ENCODE measurements at regions not wholly inside any gene's neighbourhood (a gene's known extent, or its start where the extent isn't known, plus 50 kb on each side); places are given as distances from the start of the nearest gene placed in this dataset.

- H3K79me2 ChIP-seq (ENCODE audit: control insufficient read depth in 1 of 2, insufficient read depth in 2 of 2, low read length in 2 of 2) = peaks cover 0 to 38% of the 10 kb centered on the region in 2 experiments; a peak in 3 of 4 replicates
- peaks cover 4% of the 10 kb centered on the region in 2 experiments for H4K20me1 ChIP-seq (replicated peaks in 1 of 2; ENCODE audit: control insufficient read depth in 1 of 2, insufficient read depth in 2 of 2, low read length in 2 of 2)
- peaks cover 55 to 88% (median 73%) of the 10 kb centered on the region in 4 experiments for H3K36me3 ChIP-seq (ENCODE audit: control insufficient read depth in 2 of 4, insufficient read depth in 4 of 4, low read length in 3 of 4)
- H2BK15ac ChIP-seq (ENCODE audit: low read length) = no peak overlapping the region
- H3K4ac ChIP-seq (replicated peaks; ENCODE audit: insufficient read length, low read depth, low read length) = no peak overlapping the region
- H4K5ac ChIP-seq (ENCODE audit: insufficient read length, low read depth, low read length) = no peak overlapping the region
- no peaks in the 10 kb centered on the region for H3K23me2 ChIP-seq (ENCODE audit: low read depth, low read length)
- H3K23ac ChIP-seq (ENCODE audit: insufficient read length) = no peak overlapping the region
- no peaks in the 10 kb centered on the region; the same call in 1 of the 2 replicates for H3K79me1 ChIP-seq (ENCODE audit: low read depth, low read length)
- no peak overlapping the region for H3K9ac ChIP-seq (replicated peaks in 1 of 4; ENCODE audit: extremely low read depth in 1 of 4, low read depth in 3 of 4, low read length in 3 of 4)
- H3K27me3 ChIP-seq (replicated peaks in 1 of 4; ENCODE audit: control insufficient read depth in 3 of 4, extremely low read depth in 1 of 4, insufficient read depth in 3 of 4, low read length in 3 of 4) = no peaks in the 10 kb centered on the region
- H2BK12ac ChIP-seq (ENCODE audit: low read depth, low read length) = no peak overlapping the region
- no peaks in the 10 kb centered on the region for H3K4me1 ChIP-seq (replicated peaks in 1 of 4; ENCODE audit: control insufficient read depth in 3 of 4, insufficient read depth in 4 of 4, low read length in 3 of 4)
- H3K56ac ChIP-seq (replicated peaks; ENCODE audit: insufficient read length, low read depth, low read length) = no peak overlapping the region
- H2AK5ac ChIP-seq (ENCODE audit: low read depth, low read length) = no peak overlapping the region
- peaks cover 22 to 33% of the 10 kb centered on the region in 2 experiments; a peak in 3 of 4 replicates for H3K9me3 ChIP-seq (ENCODE audit: insufficient read depth in 2 of 2, low read depth in 1 of 2, low read length in 1 of 2)
- 0 out of 2 replicates have a peak overlapping the region, but pooled peaks have one; percentile 11 for H4K8ac ChIP-seq (ENCODE audit: extremely low read depth, insufficient read depth, low read length)
- no peak overlapping the region for H4K91ac ChIP-seq (replicated peaks; ENCODE audit: insufficient read length, low read length)
- H3K4me2 ChIP-seq (ENCODE audit: insufficient read depth in 1 of 2, low read depth in 2 of 2, low read length in 2 of 2) = no peak overlapping the region
- 84% methylated on average over 12 of the region's 12 CpGs; no CpG with 5 or more reads in 1 of the 2 experiments for WGBS, 2 experiments (ENCODE audit: extremely low coverage in 1 of 2, insufficient coverage in 1 of 2, insufficient read length in 1 of 2, insufficient replicate concordance in 2 of 2, low coverage in 1 of 2, low lambda C conversion rate in 2 of 2, missing lambda C conversion rate in 1 of 2)
- H2BK120ac ChIP-seq (replicated peaks; ENCODE audit: low read depth, low read length) = no peak overlapping the region
- H3K4me3 ChIP-seq (ENCODE audit: extremely low read depth in 1 of 4, insufficient read depth in 2 of 4, low read depth in 3 of 4, low read length in 4 of 4) = no peak overlapping the region
- no peak overlapping the region for H3K14ac ChIP-seq (ENCODE audit: insufficient read length)
- H3K27ac ChIP-seq (ENCODE audit: low read depth, low read length) = no peak overlapping the region
- no peak overlapping the region for H2BK5ac ChIP-seq (ENCODE audit: low read depth, low read length)
- FAIRE-seq (no peak), DNase-seq (ENCODE audit: low read depth in 1 of 2, low spot score in 2 of 2) (peak in 1 of 2 experiments; percentile 22)
- POLR2A ChIA-PET (ENCODE audit: partially characterized antibody) = interaction anchor here (1.0 kb wide), 1 partner anchor 10 kb away, joined by 6 read pairs; no protein-coding TSS in a partner anchor
- no peak overlapping the region for H3K18ac ChIP-seq (ENCODE audit: extremely low read depth, low read length)
- CTCF ChIA-PET (ENCODE audit: partially characterized antibody) = no interaction called here
- H2BK20ac ChIP-seq (ENCODE audit: low read length) = no peak overlapping the region
- H2AFZ ChIP-seq (ENCODE audit: low read length) = no peak overlapping the region
- no peak for TF ChIP-seq SRF (IDR thresholded peaks at IDR 0.05; ENCODE audit: low read depth, low read length)
- no peak for TF ChIP-seq SIX5 (IDR thresholded peaks at IDR 0.05; ENCODE audit: low read depth, low read length)
- no peak for TF ChIP-seq SP1 (IDR thresholded peaks at IDR 0.05; ENCODE audit: low read depth, low read length)
- no peak for TF ChIP-seq NRF1 (IDR thresholded peaks at IDR 0.05; ENCODE audit: low read depth, low read length)
- TF ChIP-seq POLR2AphosphoS5 (IDR thresholded peaks at IDR 0.05; ENCODE audit: low read depth, low read length) = no peak
- TF ChIP-seq CEBPB (IDR thresholded peaks at IDR 0.05; ENCODE audit: low read depth, low read length) = no peak
- no peak for TF ChIP-seq MAFK (IDR thresholded peaks at IDR 0.05; ENCODE audit: low read depth, low read length)
- TF ChIP-seq CBX8 (IDR thresholded peaks at IDR 0.05; ENCODE audit: borderline replicate concordance, low read depth, low read length) = no peak
- TF ChIP-seq BCL11A (IDR thresholded peaks at IDR 0.05; ENCODE audit: low read depth in 2 of 2, low read length in 2 of 2) = no peak
- no peak for TF ChIP-seq TAF7 (optimal IDR thresholded peaks at IDR 0.05; ENCODE audit: borderline replicate concordance, low read depth, low read length)
Observed at GRCh38 chr15:25091421-25092158, 136.8 kb downstream of the SNRPN start.
